ENCODE measurements at regions not wholly inside any gene's neighbourhood (a gene's known extent, or its start where the extent isn't known, plus 50 kb on each side); places are given as distances from the start of the nearest gene placed in this dataset.
A peak's percentile ranks its signal among the peaks of the same experiment; 100 is the strongest.

DNA sequence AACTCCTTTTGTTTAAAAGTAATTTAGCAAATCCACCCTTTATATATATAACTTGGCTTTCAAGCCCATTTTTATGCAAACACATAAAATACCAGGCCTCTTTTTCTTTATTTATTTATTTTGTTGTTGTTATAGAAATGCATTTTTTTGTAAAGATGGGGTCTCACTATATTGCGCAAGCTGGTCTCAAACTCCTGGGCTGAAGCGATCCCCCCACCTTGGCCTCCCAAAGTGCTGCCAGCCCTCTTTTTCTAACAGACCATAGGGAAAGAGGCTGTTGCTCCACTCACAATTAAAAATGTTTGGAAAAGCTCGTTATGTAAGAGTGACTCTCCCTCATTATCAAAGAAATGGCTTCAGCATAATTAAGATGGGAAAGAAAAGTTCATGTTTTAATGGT lies 440.9 kb downstream of the HACE1 start:
- DNase-seq (ENCODE audit: low spot score), result no peak

GRCh38 chr6:104418125-104418524 lies 441.6 kb downstream of the HACE1 start:
- DNase-seq (ENCODE audit: low spot score), result no peak

- no peak for DNase-seq (ENCODE audit: low spot score)
Measured at GRCh38 chr6:104414723-104415122, 445.0 kb downstream of the HACE1 start.

GRCh38 chr6:104413767-104414166 lies 446.0 kb downstream of the HACE1 start:
- no peak for DNase-seq (ENCODE audit: low spot score)

DNA sequence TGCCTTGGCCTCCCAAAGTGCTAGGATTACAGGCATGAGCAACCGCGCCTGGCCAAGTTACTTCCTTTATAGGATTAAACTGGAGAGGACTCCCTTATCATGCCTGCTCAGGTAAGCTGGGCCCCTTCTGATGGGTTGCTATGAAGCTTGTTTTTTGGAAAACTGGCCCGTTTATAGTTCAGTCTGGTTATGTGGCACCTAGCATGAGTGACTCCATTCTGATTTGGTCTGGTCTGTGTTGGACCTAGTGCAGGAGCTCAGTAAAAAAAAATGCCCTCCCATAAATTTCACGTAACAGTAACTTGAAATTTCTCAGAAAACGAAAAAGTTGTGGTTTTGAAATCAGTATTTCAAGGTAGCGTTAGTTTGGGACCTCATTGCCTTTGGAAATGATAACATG lies 448.4 kb downstream of the HACE1 start:
- no peak for DNase-seq (ENCODE audit: low spot score)

- no peak for DNase-seq (ENCODE audit: low spot score)
Measured at GRCh38 chr6:104409913-104410312, 449.8 kb downstream of the HACE1 start.

DNA sequence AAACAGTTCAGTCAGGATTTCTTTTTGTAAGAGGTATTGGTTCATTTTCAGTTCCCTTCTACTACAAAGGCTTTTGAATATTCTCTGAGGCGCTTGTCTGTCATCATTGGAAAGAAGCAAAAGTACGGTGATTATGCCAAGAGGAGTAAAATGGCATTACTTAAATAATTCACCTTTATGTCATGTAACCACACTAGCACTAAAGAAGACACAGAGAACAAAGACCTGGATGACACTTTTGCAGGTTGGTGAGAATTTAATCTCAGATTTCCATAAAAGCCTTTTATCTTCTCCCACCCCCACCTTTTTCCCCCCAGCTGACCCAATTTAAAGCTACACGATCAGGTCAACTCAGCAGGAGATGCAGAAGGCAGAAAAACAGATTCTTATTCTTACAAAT lies 451.8 kb downstream of the HACE1 start:
- DNase-seq (ENCODE audit: low spot score), result no peak

DNA sequence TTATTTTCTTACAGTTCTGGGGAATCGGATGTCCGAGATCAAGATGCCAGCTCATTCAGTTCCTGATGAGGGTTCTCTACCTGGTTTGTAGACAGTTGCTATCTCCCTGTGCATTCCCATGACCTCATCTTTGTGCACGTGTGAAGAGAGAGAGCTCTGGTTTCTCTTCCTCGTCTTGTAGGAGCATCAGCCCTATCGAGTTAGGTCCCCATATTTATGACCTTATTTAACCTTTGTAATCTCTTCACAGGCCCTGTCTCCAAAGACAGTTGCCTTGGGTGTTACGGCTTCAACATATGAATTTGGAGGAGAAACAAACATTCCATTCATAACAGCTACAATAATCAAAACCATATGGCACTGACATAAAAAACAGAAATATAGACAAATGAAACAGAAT lies 455.3 kb downstream of the HACE1 start:
- DNase-seq (ENCODE audit: low spot score), result no peak

DNA sequence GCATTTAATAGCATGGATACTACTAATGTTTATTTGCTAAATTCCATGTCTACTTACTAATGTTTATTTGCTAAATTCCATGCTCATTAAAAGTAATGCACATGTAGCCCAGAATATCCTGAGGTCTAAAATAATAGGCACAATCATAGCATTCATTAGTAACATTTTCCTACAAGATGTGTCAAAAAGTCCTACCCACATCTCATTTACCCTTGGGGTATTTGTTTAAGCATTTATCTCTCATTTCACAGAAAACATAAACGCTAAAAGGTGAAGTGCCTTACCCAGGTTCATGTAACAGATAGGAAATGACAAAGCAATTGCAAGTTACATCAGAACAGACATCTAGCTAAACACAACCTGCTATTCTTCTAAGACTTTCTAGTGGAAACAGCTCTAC lies 457.1 kb downstream of the HACE1 start:
- DNase-seq (ENCODE audit: low spot score), result no peak

- no peak for DNase-seq (ENCODE audit: low spot score)
Measured at GRCh38 chr6:104401926-104402325, 457.8 kb downstream of the HACE1 start.

DNA sequence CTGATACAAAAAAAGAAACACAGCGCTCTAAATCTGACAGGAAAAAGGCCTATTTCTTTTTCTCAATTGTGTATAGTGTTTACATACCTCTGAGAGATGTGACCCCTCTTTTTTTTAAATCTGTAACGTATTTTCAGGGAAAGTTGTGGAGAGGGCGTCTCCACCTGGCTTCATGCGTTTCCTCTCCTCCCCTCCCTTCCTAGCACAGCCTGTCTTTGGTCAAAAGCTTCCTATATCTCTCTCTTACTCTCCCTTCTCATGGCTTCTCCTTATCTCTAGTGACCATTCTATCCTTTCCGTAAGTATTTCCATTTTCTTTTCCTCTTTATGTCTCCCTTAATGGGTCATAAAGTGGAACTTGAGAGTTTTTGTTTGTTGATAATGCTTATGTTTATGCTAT lies 458.9 kb downstream of the HACE1 start:
- DNase-seq (ENCODE audit: low spot score), result no peak

GRCh38 chr6:104396077-104396476 lies 463.6 kb downstream of the HACE1 start:
- no peak for DNase-seq (ENCODE audit: low spot score)

DNA sequence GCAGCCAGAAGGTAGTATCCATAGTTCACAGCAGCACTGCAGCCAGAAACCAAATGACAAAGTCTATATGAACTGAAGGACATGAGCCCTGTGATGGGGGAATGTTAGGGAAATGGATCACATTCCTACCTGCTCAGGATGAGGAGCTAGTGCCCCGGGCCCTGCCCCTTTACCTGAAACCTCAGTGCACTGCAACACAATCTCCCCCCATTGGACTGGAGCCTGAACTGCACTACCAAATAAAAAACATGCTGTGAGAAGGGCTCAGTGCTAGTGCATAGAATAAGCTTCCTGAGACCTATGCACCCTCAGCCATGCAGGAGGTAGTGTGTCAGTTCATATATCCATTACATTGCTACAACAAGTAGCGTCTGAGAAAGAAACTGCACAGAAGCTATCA lies 477.8 kb downstream of the HACE1 start:
- DNase-seq (ENCODE audit: low spot score), result no peak

- no peak for DNase-seq (ENCODE audit: low spot score)
Measured at GRCh38 chr6:104365451-104366234, 494.1 kb downstream of the HACE1 start.

- DNase-seq (ENCODE audit: low spot score), result no peak
Measured at GRCh38 chr6:104357928-104358327, 501.8 kb downstream of the HACE1 start.

DNA sequence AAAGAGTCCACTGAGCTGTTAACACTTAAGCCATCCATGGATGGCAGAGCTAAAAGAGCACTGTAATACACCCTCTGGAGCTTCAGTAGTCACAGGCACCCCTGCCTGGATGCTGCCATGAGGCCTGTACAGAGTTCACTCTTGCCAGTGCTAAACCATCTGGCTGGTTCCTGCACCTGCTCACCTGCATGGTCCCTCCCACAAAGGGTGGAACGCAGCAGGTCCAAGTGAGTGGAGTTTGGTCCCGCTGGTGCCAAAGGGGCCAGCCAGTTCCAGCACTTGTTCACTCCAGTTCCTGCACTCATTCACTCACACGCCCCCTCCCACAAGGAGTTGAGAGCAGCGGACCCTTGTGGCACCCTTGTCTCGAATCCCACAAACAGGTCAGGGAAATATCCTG lies 503.5 kb downstream of the HACE1 start:
- DNase-seq (ENCODE audit: low spot score), result no peak

- DNase-seq (ENCODE audit: low spot score), result no peak
Measured at GRCh38 chr6:104349191-104349590, 510.5 kb downstream of the HACE1 start.

GRCh38 chr6:104344223-104344622 lies 515.5 kb downstream of the HACE1 start:
- no peak for DNase-seq (ENCODE audit: low spot score)

DNA sequence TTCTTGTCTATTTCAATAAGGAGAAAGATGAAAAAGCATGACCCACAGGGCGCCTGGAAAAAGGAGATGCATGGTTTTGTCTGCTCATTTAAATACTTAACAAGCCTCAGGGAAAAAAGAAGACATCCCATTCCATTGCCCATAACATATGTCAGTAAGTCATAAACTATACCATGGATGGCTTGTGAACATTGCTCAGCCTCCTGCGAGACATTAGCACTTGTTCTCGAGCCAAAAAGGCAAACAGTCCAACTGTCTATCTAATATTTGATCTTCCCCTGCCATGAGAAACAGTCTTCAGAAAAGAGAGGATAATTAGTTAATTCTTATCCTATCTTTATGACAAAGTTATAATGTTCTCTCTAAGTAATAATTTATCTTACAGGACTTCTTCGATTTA lies 527.4 kb downstream of the HACE1 start:
- DNase-seq (ENCODE audit: low spot score), result no peak

DNA sequence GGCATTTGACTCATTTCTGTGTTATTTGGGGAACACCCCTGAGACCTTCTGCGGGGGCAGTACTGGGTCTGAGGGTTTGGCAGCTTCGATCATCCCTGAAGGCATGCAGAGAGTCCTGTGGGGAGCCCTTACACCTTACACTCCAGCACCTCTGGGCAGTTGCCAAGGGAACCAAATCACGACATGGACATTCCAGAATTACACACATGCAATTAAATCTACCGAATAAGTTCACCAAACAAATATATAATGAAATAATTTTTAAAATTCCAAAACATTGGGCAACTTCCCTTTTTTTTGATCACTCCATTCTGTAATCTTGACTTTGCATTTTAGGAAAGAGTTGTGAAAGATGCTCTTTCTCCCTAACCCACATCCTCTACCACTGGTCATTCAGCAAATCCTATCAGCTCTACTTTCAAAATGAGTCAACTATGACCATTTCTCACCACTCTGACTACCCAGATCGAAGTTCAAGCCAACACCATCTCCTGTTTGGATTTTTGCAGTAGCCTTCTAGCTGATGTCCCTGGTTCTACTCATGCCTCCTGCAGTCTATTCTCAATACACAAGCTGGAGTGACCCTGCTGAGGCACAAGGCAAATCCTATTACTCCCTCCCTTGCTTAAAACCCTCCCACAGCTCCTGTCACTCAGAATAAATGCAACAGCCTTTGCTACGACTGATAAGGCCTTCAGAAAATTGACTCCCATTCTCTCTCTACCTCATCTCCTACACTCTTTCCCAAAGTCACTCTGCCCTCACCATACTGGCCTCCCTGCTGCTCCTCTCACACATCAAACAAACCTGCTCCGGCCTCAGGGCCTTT lies 533.3 kb downstream of the HACE1 start:
- DNase-seq (ENCODE audit: low spot score), result peak; percentile 63

DNA sequence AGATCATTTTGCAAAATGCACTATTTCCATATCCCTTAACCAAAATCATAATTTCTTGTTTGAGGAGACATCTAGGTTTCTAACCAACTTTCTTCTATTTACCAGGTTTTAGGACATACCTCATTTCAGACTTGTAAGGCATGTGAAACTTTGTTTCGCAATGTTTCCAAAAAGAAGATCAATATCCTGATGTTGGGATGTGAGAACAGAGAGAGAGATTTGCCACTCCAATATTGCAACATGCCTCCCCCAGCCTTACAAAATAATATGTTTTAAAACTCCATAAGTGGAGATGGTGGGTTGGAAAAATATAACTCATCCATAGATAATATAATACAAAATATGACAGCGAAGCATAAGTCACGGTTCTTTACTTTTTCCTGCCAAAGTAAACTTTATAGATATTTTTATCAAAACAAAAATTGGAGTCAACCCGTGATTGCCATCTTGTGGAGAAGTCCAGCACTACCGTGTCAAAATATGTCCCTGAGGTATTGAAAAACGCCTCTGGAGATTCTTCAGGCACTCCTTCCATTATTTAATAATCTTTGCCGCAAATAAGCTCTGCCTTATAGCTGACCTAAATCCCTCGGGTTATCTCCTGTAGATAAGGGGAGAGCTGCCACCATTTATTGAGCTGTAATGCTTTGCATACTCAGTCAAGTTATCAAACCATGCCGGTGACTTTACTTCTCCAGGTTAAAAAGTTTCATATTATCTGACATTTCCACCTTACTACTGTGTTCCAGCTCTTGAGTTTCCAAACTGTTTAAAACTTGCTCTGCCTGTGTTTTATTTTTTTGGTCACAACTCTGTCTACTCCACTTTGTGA lies 534.2 kb downstream of the HACE1 start:
- peak; percentile 23 for DNase-seq (ENCODE audit: low spot score)

DNA sequence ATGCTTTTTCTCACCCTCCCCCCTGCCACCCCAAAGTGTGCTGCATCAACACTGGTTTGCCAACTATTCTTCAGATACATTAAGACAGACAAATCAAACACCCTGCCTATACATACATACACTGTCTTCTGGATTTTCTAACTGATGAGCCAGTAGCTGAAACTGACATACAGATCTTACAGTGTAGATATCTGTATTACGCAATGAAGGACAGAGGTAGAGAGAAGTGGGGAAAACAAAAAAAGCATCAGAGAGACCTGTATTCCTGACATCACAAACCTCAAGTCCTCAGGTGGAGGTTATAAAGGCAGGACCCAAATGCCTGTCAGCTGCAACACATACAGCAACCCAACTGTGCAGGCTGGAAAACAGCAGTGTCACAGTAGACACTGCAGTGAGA lies 535.4 kb downstream of the HACE1 start:
- no peak for DNase-seq (ENCODE audit: low spot score)

DNA sequence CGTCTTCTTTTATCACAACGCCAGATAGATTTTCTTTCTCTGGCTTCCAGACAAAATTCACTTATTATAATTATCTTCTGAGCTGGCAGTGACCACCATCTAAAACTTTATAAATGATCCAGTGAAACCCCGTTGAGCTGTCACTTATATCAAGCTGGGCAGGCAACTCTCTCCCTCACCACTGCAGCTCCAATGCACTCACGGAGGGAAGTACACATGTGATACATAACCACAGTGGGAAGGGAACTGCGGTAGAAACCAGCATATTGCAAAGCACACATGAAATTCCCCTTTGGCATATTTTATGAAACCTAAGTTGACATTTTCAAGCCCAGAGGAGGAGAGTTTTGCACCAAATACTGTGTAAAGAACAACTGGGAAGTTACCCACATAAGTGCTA lies 536.9 kb downstream of the HACE1 start:
- no peak for DNase-seq (ENCODE audit: low spot score)
